ENCODE measurements at regions not wholly inside any gene's neighbourhood (a gene's known extent, or its start where the extent isn't known, plus 50 kb on each side); places are given as distances from the start of the nearest gene placed in this dataset.

DNA sequence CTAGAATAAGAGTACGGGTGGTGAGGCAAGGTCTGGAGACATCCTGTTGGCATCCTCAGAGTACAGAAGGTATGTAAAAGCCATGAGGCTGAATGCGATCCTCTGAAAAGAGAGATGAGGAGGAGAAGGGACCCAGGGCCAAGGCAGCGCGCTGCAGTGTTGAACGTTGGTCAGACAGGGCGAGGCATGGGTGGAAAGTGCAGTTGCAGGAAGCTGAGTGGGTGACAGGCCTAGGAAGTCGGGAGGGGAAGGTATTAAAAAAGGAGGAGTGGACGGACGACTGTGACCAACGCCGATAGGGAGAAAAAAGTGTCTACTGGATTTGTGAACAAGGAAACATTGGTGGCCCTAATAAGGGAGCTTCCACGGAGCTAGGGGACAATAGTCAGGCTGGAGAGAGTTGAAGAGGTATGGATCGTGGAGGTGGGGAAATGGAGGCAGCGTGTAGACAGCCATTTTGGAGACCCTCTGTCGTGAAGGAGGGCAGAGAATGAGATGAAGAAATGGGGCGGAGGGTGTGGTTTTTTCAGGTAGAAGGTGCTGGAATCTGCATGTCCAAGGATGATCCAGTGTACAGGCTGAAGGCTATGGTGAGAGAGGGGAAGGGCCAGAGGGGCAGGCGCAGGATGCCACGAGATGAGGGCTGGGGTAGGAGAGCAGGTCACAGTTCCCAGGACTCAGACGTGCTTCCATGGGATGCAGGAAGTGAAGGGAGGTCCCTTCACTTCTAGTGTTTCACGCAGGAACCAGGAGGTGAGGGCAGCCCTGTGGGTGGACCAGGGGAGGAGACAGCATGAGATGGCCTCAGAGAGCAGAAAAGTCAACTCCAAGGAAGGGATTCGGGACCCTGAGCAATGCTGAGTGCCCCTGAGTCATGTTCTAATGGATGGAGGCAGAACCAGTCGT, 115.9 kb downstream of the ASB7 start:
- Histone ChIP-seq H4K20me1 (ENCODE audit: insufficient read depth) (no peaks in the 10 kb centered on the region), H2AFZ (ENCODE audit: low read depth, low read length, poor library complexity, severe bottlenecking) (no peak overlapping the region), H3K4me1 (ENCODE audit: control insufficient read depth in 1 of 2, insufficient read depth in 2 of 2, low read length in 2 of 2) (peaks cover 54 to 88% of the 10 kb centered on the region in 2 experiments), H3K9ac (ENCODE audit: low read length) (no peak overlapping the region), H3K4me2 (ENCODE audit: low read length) (no peak overlapping the region), H3K9me2 (ENCODE audit: insufficient read depth) (no peaks in the 10 kb centered on the region), H3K79me2 (ENCODE audit: insufficient read depth, low read length) (no peaks in the 10 kb centered on the region), H3K27me3 (ENCODE audit: insufficient read depth, low read length) (no peaks in the 10 kb centered on the region), H3K36me3 (ENCODE audit: control insufficient read depth in 1 of 2, insufficient read depth in 2 of 2, low read length in 2 of 2) (no peaks in the 10 kb centered on the region), H3K27ac (ENCODE audit: low read depth, low read length) (no peak overlapping the region), H3K9me3 (ENCODE audit: control insufficient read depth in 1 of 2, insufficient read depth in 1 of 2, low read depth in 1 of 2, low read length in 2 of 2) (no peaks in the 10 kb centered on the region), H3K4me3 (replicated peaks in 1 of 2; ENCODE audit: low read depth in 1 of 2, low read length in 2 of 2) (no peak overlapping the region)
- BruUV-seq (replicated peaks): no TSS peak
- RAD21 ChIA-PET (ENCODE audit: low non-redundant PET in 1 of 2, low total read pairs in 2 of 2, uncharacterized antibody in 2 of 2, unreplicated experiment in 2 of 2): no interaction called here
- POLR2A ChIA-PET: no interaction called here
- CTCF ChIA-PET: interaction anchor here (0.9 kb wide), 1 partner anchor 155 kb away, joined by 5 read pairs; no protein-coding TSS in a partner anchor
- intact Hi-C loops (cut with micrococcal nuclease): no loop called here
- no peak for ATAC-seq
- DNase-seq (ENCODE audit: low read depth, low spot score): no peak
- no peak for TF ChIP-seq CEBPB (IDR thresholded peaks at IDR 0.05; ENCODE audit: low read depth)
- TF ChIP-seq ELF1 (IDR thresholded peaks at IDR 0.05; ENCODE audit: borderline replicate concordance, low read depth): no peak
- no peak for TF ChIP-seq JUND (IDR thresholded peaks at IDR 0.05)
- no peak for TF ChIP-seq SRF (IDR thresholded peaks at IDR 0.05; ENCODE audit: low read depth)
- TF ChIP-seq, protein P1, sequence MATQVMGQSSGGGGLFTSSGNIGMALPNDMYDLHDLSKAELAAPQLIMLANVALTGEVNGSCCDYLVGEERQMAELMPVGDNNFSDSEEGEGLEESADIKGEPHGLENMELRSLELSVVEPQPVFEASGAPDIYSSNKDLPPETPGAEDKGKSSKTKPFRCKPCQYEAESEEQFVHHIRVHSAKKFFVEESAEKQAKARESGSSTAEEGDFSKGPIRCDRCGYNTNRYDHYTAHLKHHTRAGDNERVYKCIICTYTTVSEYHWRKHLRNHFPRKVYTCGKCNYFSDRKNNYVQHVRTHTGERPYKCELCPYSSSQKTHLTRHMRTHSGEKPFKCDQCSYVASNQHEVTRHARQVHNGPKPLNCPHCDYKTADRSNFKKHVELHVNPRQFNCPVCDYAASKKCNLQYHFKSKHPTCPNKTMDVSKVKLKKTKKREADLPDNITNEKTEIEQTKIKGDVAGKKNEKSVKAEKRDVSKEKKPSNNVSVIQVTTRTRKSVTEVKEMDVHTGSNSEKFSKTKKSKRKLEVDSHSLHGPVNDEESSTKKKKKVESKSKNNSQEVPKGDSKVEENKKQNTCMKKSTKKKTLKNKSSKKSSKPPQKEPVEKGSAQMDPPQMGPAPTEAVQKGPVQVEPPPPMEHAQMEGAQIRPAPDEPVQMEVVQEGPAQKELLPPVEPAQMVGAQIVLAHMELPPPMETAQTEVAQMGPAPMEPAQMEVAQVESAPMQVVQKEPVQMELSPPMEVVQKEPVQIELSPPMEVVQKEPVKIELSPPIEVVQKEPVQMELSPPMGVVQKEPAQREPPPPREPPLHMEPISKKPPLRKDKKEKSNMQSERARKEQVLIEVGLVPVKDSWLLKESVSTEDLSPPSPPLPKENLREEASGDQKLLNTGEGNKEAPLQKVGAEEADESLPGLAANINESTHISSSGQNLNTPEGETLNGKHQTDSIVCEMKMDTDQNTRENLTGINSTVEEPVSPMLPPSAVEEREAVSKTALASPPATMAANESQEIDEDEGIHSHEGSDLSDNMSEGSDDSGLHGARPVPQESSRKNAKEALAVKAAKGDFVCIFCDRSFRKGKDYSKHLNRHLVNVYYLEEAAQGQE (IDR thresholded peaks at IDR 0.05; ENCODE audit: low read depth): no peak
- TF ChIP-seq SIN3A (IDR thresholded peaks at IDR 0.05; ENCODE audit: low read depth): no peak
- no peak for TF ChIP-seq CBX3 (IDR thresholded peaks at IDR 0.05; ENCODE audit: low read depth)
- no peak for TF ChIP-seq FOSL1 (IDR thresholded peaks at IDR 0.05; ENCODE audit: low read depth)
- TF ChIP-seq ZFX (IDR thresholded peaks at IDR 0.05): no peak
- TF ChIP-seq POLR2A (IDR thresholded peaks at IDR 0.05; ENCODE audit: borderline replicate concordance, extremely low read depth, insufficient read depth, insufficient read length): no peak
